Neural progenitor cell (in vitro differentiated cells): ENCODE measurements at regions not wholly inside any gene's neighbourhood (a gene's known extent, or its start where the extent isn't known, plus 50 kb on each side); places are given as distances from the start of the nearest gene placed in this dataset.

ENCODE experiments used
- DNase-seq: peaks from one replicate; pipeline ENCODE4 v3.0.0-alpha.2; 2016; ENCODE audit warnings: low spot score
- H2AFZ ChIP-seq: fragments of 200-600 bp; sonication (generic); replicated peaks from 2 replicates; pipeline ENCODE4 v1.6.1; 2016; ENCODE audit warnings: antibody characterized with exemption
- H3F3A ChIP-seq: fragments of 200-600 bp; sonication (generic); 2 replicates; pipeline ENCODE4 v1.6.1; 2016; ENCODE audit warnings: antibody characterized with exemption, low read depth
- H3K27ac ChIP-seq: fragments of 200-600 bp; sonication (generic); 2 replicates; pipeline ENCODE4 v1.5.1; 2016; ENCODE audit warnings: mild to moderate bottlenecking
- H3K27me3 ChIP-seq: fragments of 200-600 bp; sonication (generic); 2 replicates; pipeline ENCODE4 v1.6.1; 2016; ENCODE audit warnings: mild to moderate bottlenecking, moderate library complexity
- H3K36me3 ChIP-seq: fragments of 200-600 bp; sonication (generic); 2 replicates; pipeline ENCODE4 v1.5.1; 2016
- H3K4me1 ChIP-seq: fragments of 200-600 bp; sonication (generic); 2 replicates; pipeline ENCODE4 v1.6.1; 2016; ENCODE audit warnings: mixed run types
- H3K4me2 ChIP-seq: fragments of 200-600 bp; sonication (generic); 2 replicates; pipeline ENCODE4 v1.6.1; 2016
- H3K4me3 ChIP-seq: fragments of 200-600 bp; sonication (generic); 2 replicates; pipeline ENCODE4 v1.5.1; 2016
- H3K79me2 ChIP-seq: fragments of 200-600 bp; sonication (generic); 2 replicates; pipeline ENCODE4 v1.6.1; 2016; ENCODE audit warnings: low read depth
- H3K9ac ChIP-seq: fragments of 200-600 bp; sonication (generic); 2 replicates; pipeline ENCODE4 v1.6.1; 2016
- H3K9me3 ChIP-seq: fragments of 200-600 bp; sonication (generic); 2 replicates; pipeline ENCODE4 v1.5.1; 2016; ENCODE audit warnings: low read depth
- H4K20me1 ChIP-seq: fragments of 200-600 bp; sonication (generic); 2 replicates; pipeline ENCODE4 v1.6.1; 2016; ENCODE audit warnings: low read depth
- H3K27ac Mint-ChIP-seq: 3 replicates; pipeline ENCODE4 v1.8.0; 2021; ENCODE audit warnings: mixed read lengths
- H3K27me3 Mint-ChIP-seq: 2 replicates; pipeline ENCODE4 v1.8.0; 2022; ENCODE audit warnings: low read depth, mild to moderate bottlenecking, inconsistent platforms, moderate library complexity, mixed read lengths; ENCODE audit not compliant: insufficient read depth
- H3K36me3 Mint-ChIP-seq: 3 replicates; pipeline ENCODE4 v1.8.0; 2021; ENCODE audit warnings: mixed read lengths
- H3K4me1 Mint-ChIP-seq: 3 replicates; pipeline ENCODE4 v1.8.0; 2021; ENCODE audit warnings: mixed read lengths
- H3K4me3 Mint-ChIP-seq: 3 replicates; pipeline ENCODE4 v1.8.0; 2021; ENCODE audit warnings: mild to moderate bottlenecking, moderate library complexity, mixed read lengths
- H3K9me3 Mint-ChIP-seq: 3 replicates; pipeline ENCODE4 v1.8.0; 2020; ENCODE audit warnings: mixed read lengths
- EZH2 ChIP-seq: fragments of 200-600 bp; sonication (generic); IDR thresholded peaks from 2 replicates; pipeline ENCODE4 v1.6.1; 2017; ENCODE audit warnings: antibody characterized with exemption, mild to moderate bottlenecking, moderate library complexity
- EZH2phosphoT487 ChIP-seq: fragments of 200-600 bp; sonication (generic); IDR thresholded peaks from 2 replicates; pipeline ENCODE4 v1.6.1; 2017; ENCODE audit warnings: antibody characterized with exemption
- TF ChIP-seq, protein P1 (sequence below): fragments of 200-600 bp; sonication (generic); IDR thresholded peaks from 2 replicates; pipeline ENCODE4 v1.5.1; 2017; ENCODE audit warnings: antibody characterized with exemption, mild to moderate bottlenecking

DNA sequence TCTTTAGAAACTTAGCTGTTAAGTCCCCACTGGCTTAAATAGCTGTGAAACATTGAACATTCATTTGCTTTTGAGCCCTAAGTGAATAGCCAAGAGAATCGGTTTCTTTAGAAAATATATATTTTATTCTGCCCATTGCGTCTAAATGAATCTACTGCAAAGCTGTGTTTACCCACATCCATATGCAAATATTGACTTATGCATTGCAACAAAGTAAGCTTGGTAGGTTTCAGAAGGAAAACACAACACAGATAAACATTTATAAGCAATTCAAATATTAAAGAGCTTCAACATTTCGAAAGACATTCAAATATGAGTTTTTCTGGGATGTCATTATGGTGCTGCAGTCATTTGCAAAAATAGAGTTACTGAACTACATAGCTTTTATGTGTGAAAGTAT lies 257.3 kb downstream of the SH2D4B start:
- no peak overlapping the region for H3K9ac ChIP-seq
- Mint-ChIP-seq H3K36me3 (no peaks in the 10 kb centered on the region), H3K4me3 (no peak overlapping the region), H3K27ac (no peak overlapping the region), H3K27me3 (no peaks in the 10 kb centered on the region), H3K9me3 (no peaks in the 10 kb centered on the region), H3K4me1 (no peaks in the 10 kb centered on the region)
- H3K27me3 ChIP-seq, result no peaks in the 10 kb centered on the region
- H3K4me2 ChIP-seq, result no peak overlapping the region
- no peak overlapping the region for H3K4me3 ChIP-seq
- no peaks in the 10 kb centered on the region for H3K9me3 ChIP-seq
- no peaks in the 10 kb centered on the region for H3F3A ChIP-seq
- TF ChIP-seq EZH2phosphoT487, result no peak
- TF ChIP-seq, protein P1, sequence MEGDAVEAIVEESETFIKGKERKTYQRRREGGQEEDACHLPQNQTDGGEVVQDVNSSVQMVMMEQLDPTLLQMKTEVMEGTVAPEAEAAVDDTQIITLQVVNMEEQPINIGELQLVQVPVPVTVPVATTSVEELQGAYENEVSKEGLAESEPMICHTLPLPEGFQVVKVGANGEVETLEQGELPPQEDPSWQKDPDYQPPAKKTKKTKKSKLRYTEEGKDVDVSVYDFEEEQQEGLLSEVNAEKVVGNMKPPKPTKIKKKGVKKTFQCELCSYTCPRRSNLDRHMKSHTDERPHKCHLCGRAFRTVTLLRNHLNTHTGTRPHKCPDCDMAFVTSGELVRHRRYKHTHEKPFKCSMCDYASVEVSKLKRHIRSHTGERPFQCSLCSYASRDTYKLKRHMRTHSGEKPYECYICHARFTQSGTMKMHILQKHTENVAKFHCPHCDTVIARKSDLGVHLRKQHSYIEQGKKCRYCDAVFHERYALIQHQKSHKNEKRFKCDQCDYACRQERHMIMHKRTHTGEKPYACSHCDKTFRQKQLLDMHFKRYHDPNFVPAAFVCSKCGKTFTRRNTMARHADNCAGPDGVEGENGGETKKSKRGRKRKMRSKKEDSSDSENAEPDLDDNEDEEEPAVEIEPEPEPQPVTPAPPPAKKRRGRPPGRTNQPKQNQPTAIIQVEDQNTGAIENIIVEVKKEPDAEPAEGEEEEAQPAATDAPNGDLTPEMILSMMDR, result no peak
- no peak for TF ChIP-seq EZH2
- no peaks in the 10 kb centered on the region for H3K79me2 ChIP-seq
- H3K27ac ChIP-seq, result no peak overlapping the region
- DNase-seq, result no peak
- H3K36me3 ChIP-seq, result no peaks in the 10 kb centered on the region
- no peaks in the 10 kb centered on the region for H3K4me1 ChIP-seq
- H2AFZ ChIP-seq, result no peak overlapping the region
- H4K20me1 ChIP-seq, result no peaks in the 10 kb centered on the region

DNA sequence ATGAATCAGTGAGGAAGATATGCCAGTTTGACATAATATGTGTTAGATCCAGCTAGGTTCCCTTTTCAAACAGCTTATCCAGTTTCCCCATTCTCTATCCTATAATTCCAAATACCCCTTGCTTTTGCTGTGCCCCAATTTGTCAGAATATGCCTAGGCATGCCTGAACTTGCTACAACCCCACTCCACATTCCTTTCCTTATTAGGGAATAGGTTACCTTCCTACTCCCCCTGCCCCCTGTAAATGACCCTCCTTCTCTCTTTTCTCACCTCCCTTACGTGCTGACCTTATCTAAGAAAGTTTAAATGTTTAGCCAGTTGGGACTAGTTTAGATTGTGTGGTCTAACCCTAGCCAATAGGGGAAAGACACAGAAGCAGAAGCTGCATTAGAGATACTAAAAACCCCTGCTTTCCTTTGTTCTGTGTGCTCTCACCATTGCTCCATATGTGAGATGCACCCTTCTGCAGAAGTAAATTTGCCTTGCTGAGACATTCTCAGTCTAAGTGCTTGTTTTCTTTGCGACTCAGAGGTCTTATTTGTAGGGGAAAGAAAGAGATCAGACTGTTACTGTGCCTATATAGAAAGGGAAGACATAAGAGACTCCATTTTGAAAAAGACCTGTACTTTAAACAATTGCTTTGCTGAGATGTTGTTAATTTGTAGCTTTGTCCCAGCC lies 267.8 kb downstream of the SH2D4B start:
- no peaks in the 10 kb centered on the region for H3K4me1 ChIP-seq
- peaks cover 2% of the 10 kb centered on the region for H3K27me3 Mint-ChIP-seq
- no peaks in the 10 kb centered on the region for H3K79me2 ChIP-seq
- no peak overlapping the region for H3K4me3 ChIP-seq
- H3K4me3 Mint-ChIP-seq, result no peak overlapping the region
- no peaks in the 10 kb centered on the region for H3F3A ChIP-seq
- peaks cover 11% of the 10 kb centered on the region for H3K9me3 Mint-ChIP-seq
- H3K27ac Mint-ChIP-seq, result no peak overlapping the region
- H3K4me1 Mint-ChIP-seq, result no peaks in the 10 kb centered on the region
- no peak for DNase-seq
- no peak for TF ChIP-seq EZH2
- H3K36me3 Mint-ChIP-seq, result no peaks in the 10 kb centered on the region
- no peak overlapping the region for H3K4me2 ChIP-seq
- H3K9ac ChIP-seq, result no peak overlapping the region
- no peaks in the 10 kb centered on the region for H3K27me3 ChIP-seq
- no peaks in the 10 kb centered on the region for H4K20me1 ChIP-seq
- peak overlapping the region; percentile 75 for H2AFZ ChIP-seq
- no peaks in the 10 kb centered on the region for H3K9me3 ChIP-seq
- H3K36me3 ChIP-seq, result no peaks in the 10 kb centered on the region
- H3K27ac ChIP-seq, result no peak overlapping the region

DNA sequence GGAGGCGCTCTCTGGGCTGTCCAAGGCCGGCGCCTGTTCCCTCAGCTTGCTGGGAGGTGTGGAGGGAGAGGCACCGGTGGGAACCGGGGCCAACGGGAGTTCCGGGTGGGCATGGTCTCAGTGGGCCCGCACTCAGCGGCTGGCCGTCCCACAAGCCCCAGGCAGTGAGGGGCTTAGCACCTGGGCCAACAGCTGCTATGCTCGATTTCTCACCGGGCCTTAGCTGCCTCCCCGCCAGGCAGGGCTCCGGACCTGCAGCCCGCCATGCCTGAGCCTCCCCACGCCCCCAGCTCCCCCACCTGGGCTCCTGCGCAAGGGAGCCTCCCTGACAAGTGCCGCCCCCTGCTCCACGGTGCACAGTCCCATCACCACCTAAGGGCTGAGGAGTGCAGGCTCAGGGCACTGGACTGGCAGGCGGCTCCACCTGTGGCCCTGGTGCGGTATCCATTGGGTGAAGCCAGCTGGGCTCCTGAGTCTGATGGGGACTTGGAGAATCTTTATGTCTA lies 276.5 kb downstream of the SH2D4B start:
- no peaks in the 10 kb centered on the region for H3K9me3 ChIP-seq
- no peaks in the 10 kb centered on the region for H3K79me2 ChIP-seq
- no peaks in the 10 kb centered on the region for H4K20me1 ChIP-seq
- DNase-seq, result no peak
- Mint-ChIP-seq H3K27ac (no peak overlapping the region), H3K36me3 (no peaks in the 10 kb centered on the region), H3K9me3 (peaks cover 4% of the 10 kb centered on the region), H3K4me1 (no peaks in the 10 kb centered on the region), H3K27me3 (no peaks in the 10 kb centered on the region), H3K4me3 (no peak overlapping the region)
- H3K27ac ChIP-seq, result no peak overlapping the region
- no peak overlapping the region for H2AFZ ChIP-seq
- no peaks in the 10 kb centered on the region for H3K36me3 ChIP-seq
- H3F3A ChIP-seq, result no peaks in the 10 kb centered on the region
- no peak overlapping the region for H3K4me3 ChIP-seq
- TF ChIP-seq, protein P1, result no peak
- TF ChIP-seq EZH2phosphoT487 (no peak), EZH2 (no peak)
- no peaks in the 10 kb centered on the region for H3K4me1 ChIP-seq
- H3K9ac ChIP-seq, result no peak overlapping the region
- no peaks in the 10 kb centered on the region for H3K27me3 ChIP-seq
- H3K4me2 ChIP-seq, result no peak overlapping the region

DNA sequence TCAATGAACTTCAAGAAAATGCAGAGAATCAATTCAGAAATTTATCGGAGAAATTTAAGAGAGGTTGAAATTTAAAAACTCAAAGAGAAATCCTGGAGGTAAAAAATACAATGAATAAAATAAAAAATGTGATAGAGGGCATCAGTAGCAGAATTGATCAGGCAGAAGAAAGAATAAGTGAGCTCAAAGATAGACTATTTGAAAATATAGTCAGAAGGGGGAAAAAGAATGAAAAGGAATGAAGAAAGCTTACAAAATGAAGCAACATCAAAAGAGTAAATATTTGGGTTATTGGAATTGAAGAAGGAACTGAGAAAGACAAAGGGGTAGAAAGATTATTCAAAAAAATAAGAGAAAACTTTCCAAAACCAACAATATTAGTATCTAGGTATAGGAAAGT lies 291.4 kb downstream of the SH2D4B start:
- Histone ChIP-seq H3K9me3 (no peaks in the 10 kb centered on the region), H3K27ac (no peak overlapping the region), H3K79me2 (no peaks in the 10 kb centered on the region), H2AFZ (no peak overlapping the region), H3K4me3 (no peak overlapping the region), H3K9ac (no peak overlapping the region), H4K20me1 (no peaks in the 10 kb centered on the region), H3K27me3 (no peaks in the 10 kb centered on the region), H3K4me1 (no peaks in the 10 kb centered on the region), H3K4me2 (no peak overlapping the region), H3K36me3 (no peaks in the 10 kb centered on the region), H3F3A (no peaks in the 10 kb centered on the region)
- H3K27ac Mint-ChIP-seq, result no peak overlapping the region
- no peaks in the 10 kb centered on the region for H3K27me3 Mint-ChIP-seq
- peaks cover 2% of the 10 kb centered on the region for H3K36me3 Mint-ChIP-seq
- no peak for DNase-seq
- H3K9me3 Mint-ChIP-seq, result peaks cover 22% of the 10 kb centered on the region
- TF ChIP-seq EZH2phosphoT487 (no peak), EZH2 (no peak)
- TF ChIP-seq, protein P1, result no peak
- H3K4me1 Mint-ChIP-seq, result no peaks in the 10 kb centered on the region
- H3K4me3 Mint-ChIP-seq, result no peak overlapping the region
